Mesenchymal stem cell (in vitro differentiated cells and primary cell): ENCODE measurements at regions not wholly inside any gene's neighbourhood (a gene's known extent, or its start where the extent isn't known, plus 50 kb on each side); places are given as distances from the start of the nearest gene placed in this dataset.
"Not testable (repeated sequence)": the region's sequence is repeated elsewhere in the genome, so short reads cannot be mapped to it uniquely, and the experiment has no call there.

ENCODE experiments used
- DNase-seq: peaks from one replicate; pipeline ENCODE4 v3.0.0-alpha.2; 2013
- H2AFZ ChIP-seq: one replicate; pipeline ENCODE4 v1.6.1; 2013; ENCODE audit warnings: low read depth, mild to moderate bottlenecking, control low read depth, inconsistent platforms, low read length, moderate library complexity
- H2AK5ac ChIP-seq: 2 replicates; pipeline ENCODE4 v1.6.1; 2013; ENCODE audit warnings: low read length, moderate library complexity, mild to moderate bottlenecking, inconsistent platforms; ENCODE audit not compliant: severe bottlenecking
- H2BK120ac ChIP-seq: one replicate; pipeline ENCODE4 v1.6.1; 2013; ENCODE audit warnings: low read depth, mild to moderate bottlenecking, inconsistent platforms, low read length, moderate library complexity
- H2BK12ac ChIP-seq, 2 experiments: one replicate each; pipeline ENCODE4 v1.6.1; 2013; ENCODE audit warnings: inconsistent platforms in 2 of 2, low read length in 2 of 2, mild to moderate bottlenecking in 2 of 2, moderate library complexity in 2 of 2, control low read depth in 1 of 2
- H2BK15ac ChIP-seq: one replicate; pipeline ENCODE4 v1.6.1; 2013; ENCODE audit warnings: mild to moderate bottlenecking, low read depth, inconsistent platforms; ENCODE audit not compliant: poor library complexity, severe bottlenecking
- H2BK5ac ChIP-seq: 2 replicates; pipeline ENCODE4 v1.6.1; 2013; ENCODE audit warnings: low read depth, mild to moderate bottlenecking, low read length, control low read depth, inconsistent platforms; ENCODE audit not compliant: poor library complexity, severe bottlenecking
- H3K14ac ChIP-seq, 2 experiments: one replicate each; pipeline ENCODE4 v1.6.1; 2013; ENCODE audit warnings: inconsistent platforms in 2 of 2, low read length in 2 of 2, control low read depth in 1 of 2, mild to moderate bottlenecking in 1 of 2, moderate library complexity in 1 of 2
- H3K18ac ChIP-seq, 2 experiments: one replicate each; pipeline ENCODE4 v1.6.1; 2013; ENCODE audit warnings: inconsistent platforms in 2 of 2, low read length in 2 of 2, control low read depth in 1 of 2, low read depth in 1 of 2, mild to moderate bottlenecking in 1 of 2
- H3K23ac ChIP-seq, 2 experiments: one replicate each; pipeline ENCODE4 v1.6.1; 2013; ENCODE audit warnings: inconsistent platforms in 2 of 2, low read length in 2 of 2, mild to moderate bottlenecking in 2 of 2, moderate library complexity in 2 of 2, control low read depth in 1 of 2
- H3K27ac ChIP-seq: 2 replicates; pipeline ENCODE4 v1.5.1; 2013; ENCODE audit warnings: mild to moderate bottlenecking, moderate library complexity, low read length, control low read depth, inconsistent platforms; ENCODE audit not compliant: poor library complexity, severe bottlenecking
- H3K27me3 ChIP-seq, 2 experiments: 2 replicates each; pipeline versions ENCODE4 v1.6.1 to v1.7.0; 2013; ENCODE audit warnings: low read length in 2 of 2, mild to moderate bottlenecking in 2 of 2, moderate library complexity in 2 of 2, control low read depth in 1 of 2, inconsistent platforms in 1 of 2; ENCODE audit not compliant: control insufficient read depth in 1 of 2, insufficient read depth in 1 of 2
- H3K36me3 ChIP-seq, 2 experiments: 2 replicates each; pipeline versions ENCODE4 v1.6.1 to v1.7.0; 2013; ENCODE audit warnings: low read length in 2 of 2, control low read depth in 1 of 2, inconsistent platforms in 1 of 2, low read depth in 1 of 2, mild to moderate bottlenecking in 1 of 2; ENCODE audit not compliant: insufficient read depth in 2 of 2, control insufficient read depth in 1 of 2
- H3K4ac ChIP-seq, 2 experiments: one replicate each; pipeline ENCODE4 v1.6.1; 2013; ENCODE audit warnings: inconsistent platforms in 2 of 2, low read length in 2 of 2, mild to moderate bottlenecking in 2 of 2, moderate library complexity in 2 of 2, control low read depth in 1 of 2, low read depth in 1 of 2
- H3K4me1 ChIP-seq: 2 replicates; pipeline ENCODE4 v1.6.1; 2013; ENCODE audit warnings: low read depth, low read length, control low read depth; ENCODE audit not compliant: control insufficient read depth, insufficient read depth
- H3K4me2 ChIP-seq: 2 replicates; pipeline ENCODE4 v1.6.1; 2013; ENCODE audit warnings: low read length, mild to moderate bottlenecking, inconsistent platforms; ENCODE audit not compliant: poor library complexity, severe bottlenecking
- H3K4me3 ChIP-seq, 2 experiments: 2 replicates each; pipeline versions ENCODE4 v1.5.1 to v1.7.0; 2013; ENCODE audit warnings: low read length in 2 of 2, mild to moderate bottlenecking in 2 of 2, control low read depth in 1 of 2, low read depth in 1 of 2; ENCODE audit not compliant: insufficient read depth in 1 of 2
- H3K79me1 ChIP-seq: replicated peaks from 2 replicates; pipeline ENCODE4 v1.6.1; 2013; ENCODE audit warnings: mild to moderate bottlenecking, control low read depth, low read length, inconsistent platforms; ENCODE audit not compliant: poor library complexity, severe bottlenecking
- H3K9ac ChIP-seq: 2 replicates; pipeline ENCODE4 v1.7.0; 2013; ENCODE audit warnings: mild to moderate bottlenecking, low read length, moderate library complexity
- H3K9me3 ChIP-seq: 2 replicates; pipeline ENCODE4 v1.7.0; 2013; ENCODE audit warnings: mild to moderate bottlenecking, low read length; ENCODE audit not compliant: control insufficient read depth
- H4K8ac ChIP-seq: one replicate; pipeline ENCODE4 v1.6.1; 2013; ENCODE audit warnings: inconsistent platforms, mild to moderate bottlenecking, low read length, moderate library complexity
- H4K91ac ChIP-seq: one replicate; pipeline ENCODE4 v1.6.1; 2013; ENCODE audit warnings: mild to moderate bottlenecking, low read length, inconsistent platforms
- WGBS: methylation state at CpG from one replicate; pipeline ENCODE4 v1.1.7; 2013; ENCODE audit warnings: mixed read lengths; 5-methylcytosine and 5-hydroxymethylcytosine counted together

DNA sequence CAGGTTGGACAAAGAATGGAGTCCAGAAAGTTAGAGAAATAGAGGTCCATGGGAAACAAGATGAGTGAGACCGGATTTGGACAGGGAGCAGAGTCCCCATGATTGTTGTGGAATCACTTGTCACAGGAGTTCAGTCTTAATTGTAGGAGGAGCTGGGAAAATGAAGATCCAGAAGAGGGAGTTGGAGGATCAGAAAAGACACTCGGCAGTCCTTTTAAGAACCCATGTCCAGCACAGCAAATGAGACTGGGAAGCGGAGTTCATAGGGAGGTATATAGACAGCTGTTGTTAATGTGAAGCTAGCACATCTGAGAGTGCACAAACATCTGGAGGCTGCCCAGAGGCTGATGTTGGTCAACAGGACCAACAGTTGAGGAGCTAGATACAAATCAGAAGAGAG lies 111.4 kb upstream of the RXFP1 start:
- H3K9me3 ChIP-seq = no peaks in the 10 kb centered on the region
- no peak overlapping the region for H3K4me2 ChIP-seq
- 85% methylated on average over 3 of the region's 3 CpGs for WGBS
- H3K9ac ChIP-seq = no peak overlapping the region
- no peak overlapping the region for H3K4me3 ChIP-seq
- H3K27me3 ChIP-seq = no peaks in the 10 kb centered on the region
- no peak overlapping the region for H2BK5ac ChIP-seq
- no peak overlapping the region for H3K27ac ChIP-seq
- no peak overlapping the region for H2BK120ac ChIP-seq
- no peak overlapping the region for H2AK5ac ChIP-seq
- H2BK15ac ChIP-seq = no peak overlapping the region
- no peaks in the 10 kb centered on the region for H3K36me3 ChIP-seq
- H3K4me1 ChIP-seq = no peaks in the 10 kb centered on the region
- H3K79me1 ChIP-seq = no peaks in the 10 kb centered on the region
- no peak overlapping the region for H4K8ac ChIP-seq
- no peak overlapping the region for H3K23ac ChIP-seq
- DNase-seq = no peak
- H2BK12ac ChIP-seq = no peak overlapping the region
- H3K18ac ChIP-seq = no peak overlapping the region
- no peak overlapping the region for H2AFZ ChIP-seq
- no peak overlapping the region for H3K14ac ChIP-seq
- no peak overlapping the region for H4K91ac ChIP-seq
- H3K4ac ChIP-seq = no peak overlapping the region

DNA sequence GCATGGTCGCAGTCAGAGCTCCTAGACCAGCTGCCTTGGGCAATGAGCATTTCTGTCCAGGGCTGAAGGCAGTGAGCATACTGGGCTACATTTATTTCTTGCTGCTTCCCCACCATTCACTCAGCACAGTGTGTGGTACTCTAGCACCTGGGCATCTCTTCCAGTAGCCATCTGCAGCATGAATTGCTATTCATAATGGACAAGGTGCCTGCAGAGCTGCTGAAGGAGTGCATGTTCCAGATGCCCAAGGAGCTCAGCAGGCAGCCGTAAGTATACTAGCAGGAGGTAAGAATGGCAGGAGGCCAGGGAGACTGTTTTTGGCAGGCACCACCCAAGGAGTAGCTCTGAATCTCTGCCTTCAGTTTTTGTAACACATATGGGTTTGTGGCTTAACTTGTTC lies 110.4 kb upstream of the RXFP1 start:
- Histone ChIP-seq H4K91ac (no peak overlapping the region), H2AK5ac (no peak overlapping the region), H2BK120ac (no peak overlapping the region), H3K4me3 (no peak overlapping the region), H3K36me3 (no peaks in the 10 kb centered on the region), H3K4me2 (no peak overlapping the region), H2BK12ac (no peak overlapping the region), H3K9ac (no peak overlapping the region), H4K8ac (no peak overlapping the region), H3K4ac (no peak overlapping the region), H2AFZ (no peak overlapping the region), H3K79me1 (no peaks in the 10 kb centered on the region), H3K27me3 (no peaks in the 10 kb centered on the region), H3K23ac (no peak overlapping the region), H2BK15ac (no peak overlapping the region), H3K4me1 (no peaks in the 10 kb centered on the region), H3K27ac (no peak overlapping the region), H3K9me3 (no peaks in the 10 kb centered on the region), H3K14ac (no peak overlapping the region), H3K18ac (no peak overlapping the region), H2BK5ac (no peak overlapping the region)
- no peak for DNase-seq
- WGBS = 76% methylated on average over 2 of the region's 2 CpGs

DNA sequence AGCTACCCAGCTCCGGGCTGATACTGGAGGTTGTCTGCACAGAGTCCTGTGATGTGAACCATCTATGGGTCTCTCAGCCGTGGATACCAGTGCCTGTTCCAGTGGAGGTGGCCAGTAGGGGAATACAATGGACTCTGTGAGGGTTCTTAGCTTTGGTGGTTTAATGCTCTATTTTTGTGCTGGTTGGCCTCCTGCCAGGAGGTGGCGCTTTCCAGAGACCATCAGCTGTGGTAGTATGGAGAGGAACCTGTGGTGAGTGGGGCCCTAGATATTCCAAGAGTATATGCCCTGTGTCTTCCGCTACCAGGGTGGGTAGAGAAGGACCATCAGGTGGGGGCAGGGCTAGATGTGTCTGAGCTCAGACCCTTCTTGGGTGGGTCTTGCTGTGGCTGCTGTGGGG lies 103.0 kb upstream of the RXFP1 start:
- not testable (repeated sequence) for H2AFZ ChIP-seq, H3K9me3 ChIP-seq, H2BK12ac ChIP-seq, H3K23ac ChIP-seq, H3K27ac ChIP-seq, H3K18ac ChIP-seq, H2BK15ac ChIP-seq, H3K36me3 ChIP-seq, H4K91ac ChIP-seq, H2BK120ac ChIP-seq, H3K4me3 ChIP-seq, H2AK5ac ChIP-seq, H3K27me3 ChIP-seq, H2BK5ac ChIP-seq, H3K4me2 ChIP-seq, H3K79me1 ChIP-seq, H4K8ac ChIP-seq, H3K14ac ChIP-seq, DNase-seq, H3K4ac ChIP-seq, H3K9ac ChIP-seq, H3K4me1 ChIP-seq
- 77% methylated on average over 4 of the region's 4 CpGs for whole genome bisulfite sequencing

- Histone ChIP-seq H3K14ac (no peak overlapping the region), H3K79me1 (no peaks in the 10 kb centered on the region), H3K27me3 (no peaks in the 10 kb centered on the region), H3K9me3 (no peaks in the 10 kb centered on the region), H3K4ac (no peak overlapping the region), H2AFZ (no peak overlapping the region), H3K4me1 (no peaks in the 10 kb centered on the region), H3K4me2 (no peak overlapping the region), H3K23ac (no peak overlapping the region), H2BK120ac (no peak overlapping the region), H3K18ac (no peak overlapping the region), H2AK5ac (no peak overlapping the region), H3K36me3 (no peaks in the 10 kb centered on the region), H3K27ac (no peak overlapping the region), H2BK15ac (no peak overlapping the region), H2BK5ac (no peak overlapping the region), H4K91ac (no peak overlapping the region), H2BK12ac (no peak overlapping the region), H4K8ac (no peak overlapping the region), H3K4me3 (no peak overlapping the region), H3K9ac (no peak overlapping the region)
- no CpG with 5 or more reads among the region's 2 CpGs for WGBS
- DNase-seq = no peak
Measured at GRCh38 chr4:158420782-158421181, 100.9 kb upstream of the RXFP1 start.
